Erythroblast (primary cell): ENCODE measurements at regions not wholly inside any gene's neighbourhood (a gene's known extent, or its start where the extent isn't known, plus 50 kb on each side); places are given as distances from the start of the nearest gene placed in this dataset.
"Not testable (repeated sequence)": the region's sequence is repeated elsewhere in the genome, so short reads cannot be mapped to it uniquely, and the experiment has no call there.

ENCODE experiments used
- DNase-seq, 2 experiments: peaks; one replicate each; lab custom pipeline; 2025; lab: John Stamatoyannopoulos, UW
- GATA1 ChIP-seq: IDR thresholded peaks from 2 replicates; pipeline ENCODE4 v1.6.1; 2011; ENCODE audit warnings: low read depth, mild to moderate bottlenecking, control low read depth, low read length, moderate library complexity
- POLR2A ChIP-seq: IDR thresholded peaks from 2 replicates; pipeline ENCODE4 v1.6.1; 2011; ENCODE audit warnings: mild to moderate bottlenecking, low read length

DNA sequence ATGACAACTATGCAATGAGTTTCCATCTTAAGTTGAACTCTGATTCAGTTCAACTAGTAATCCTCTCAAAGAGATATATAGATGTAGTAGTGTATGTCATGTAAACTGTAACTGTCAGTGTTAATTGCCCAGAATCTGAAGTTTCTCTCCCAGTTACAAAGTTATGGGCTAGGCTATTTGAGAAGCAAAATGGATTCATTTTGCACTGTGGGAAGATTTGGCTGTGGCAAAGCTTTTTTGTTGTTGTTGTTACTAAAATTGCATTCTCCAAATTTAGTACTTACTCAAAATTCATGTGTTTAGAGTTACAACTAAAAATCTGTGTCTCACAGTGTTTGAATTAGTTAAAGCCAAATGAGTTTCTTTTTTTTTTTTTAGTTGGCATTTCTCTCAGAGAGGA is 219.0 kb downstream of the KCNJ2 start:
- no peak for TF ChIP-seq POLR2A
- no peak for DNase-seq

GRCh38 chr17:70389232-70389757 is 220.0 kb downstream of the KCNJ2 start:
- DNase-seq = not testable (repeated sequence)

DNA sequence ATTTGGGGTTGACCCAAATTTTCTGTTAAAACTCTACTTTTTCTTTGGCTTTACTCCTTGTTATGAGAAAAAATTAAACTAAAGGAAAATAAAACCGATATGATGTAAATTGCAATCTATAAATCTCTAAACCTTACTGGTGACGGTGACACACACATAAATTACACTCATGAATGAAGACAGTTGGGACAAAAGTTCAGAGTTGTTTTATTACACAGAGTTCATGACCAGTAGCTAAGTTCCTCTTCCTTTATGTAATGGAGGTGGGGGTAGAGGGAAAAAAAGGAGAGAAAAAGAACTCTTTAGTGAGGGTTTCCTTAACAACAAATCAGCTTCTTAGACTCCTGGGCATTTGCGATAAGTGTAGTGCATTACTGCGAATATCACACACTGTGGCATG is 220.7 kb downstream of the KCNJ2 start:
- DNase-seq = no peak
- TF ChIP-seq GATA1 = no peak
- TF ChIP-seq POLR2A = no peak

DNA sequence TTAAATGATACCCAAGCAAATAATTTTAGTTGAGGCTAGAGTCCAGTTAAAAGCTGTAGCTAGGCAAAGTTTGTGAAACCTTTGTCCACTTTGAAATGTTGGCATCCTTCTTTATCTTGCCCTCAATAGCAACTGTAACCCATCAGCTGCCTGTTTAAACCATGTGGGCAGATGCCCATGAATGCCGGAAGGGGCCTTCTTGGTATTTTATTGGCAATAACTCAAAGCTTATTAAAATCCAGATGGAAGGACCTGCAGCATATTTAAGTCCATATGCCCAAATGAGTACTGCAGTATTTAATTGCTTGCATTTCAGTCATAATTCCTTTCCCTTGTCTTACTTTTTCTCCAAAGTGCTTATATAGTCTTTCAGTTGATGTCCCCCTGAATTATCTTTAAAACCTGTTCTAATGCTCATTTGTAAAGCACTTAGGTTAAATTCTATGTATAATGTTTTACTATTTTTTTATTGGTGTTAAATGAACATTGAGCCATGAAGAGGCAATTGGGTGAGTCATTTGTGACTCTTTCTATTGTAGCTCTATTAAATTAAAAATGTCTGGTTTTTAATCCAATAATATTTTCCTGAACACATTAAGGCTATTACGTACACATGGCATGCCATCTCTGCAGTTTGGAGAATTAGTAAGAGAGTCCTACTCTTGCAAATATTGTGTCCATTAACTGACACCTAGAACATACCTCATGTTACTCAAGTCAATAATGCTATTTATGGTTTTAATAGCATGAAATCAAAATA is 225.3 kb downstream of the KCNJ2 start:
- no peak for DNase-seq
- TF ChIP-seq GATA1 (no peak), POLR2A (no peak)

GRCh38 chr17:70405492-70406220 is 236.3 kb downstream of the KCNJ2 start:
- no peak for DNase-seq

DNA sequence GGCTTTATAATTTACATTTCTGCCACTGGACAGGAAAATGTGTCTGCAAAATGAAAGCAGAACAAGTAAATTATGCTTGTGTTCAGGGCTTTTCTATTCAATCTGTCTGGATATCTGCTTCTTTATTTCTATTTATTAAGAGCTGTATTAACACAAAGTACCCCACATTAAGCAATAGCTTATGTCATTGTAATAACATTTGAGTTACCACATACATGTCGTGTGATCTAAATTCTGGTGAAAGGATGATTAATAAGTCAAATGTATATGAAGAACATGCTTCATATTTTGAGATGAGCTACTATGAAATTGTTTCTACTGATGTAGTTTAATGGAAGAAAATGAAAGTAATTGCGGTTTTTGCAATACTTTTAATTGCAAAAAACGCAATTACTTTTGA is 238.2 kb downstream of the KCNJ2 start:
- TF ChIP-seq POLR2A (no peak), GATA1 (no peak)
- DNase-seq = no peak

More at GRCh38 chr17:70405492-70406220, 236.3 kb downstream of the KCNJ2 start:
- TF ChIP-seq GATA1 (no peak), POLR2A (no peak)

DNA sequence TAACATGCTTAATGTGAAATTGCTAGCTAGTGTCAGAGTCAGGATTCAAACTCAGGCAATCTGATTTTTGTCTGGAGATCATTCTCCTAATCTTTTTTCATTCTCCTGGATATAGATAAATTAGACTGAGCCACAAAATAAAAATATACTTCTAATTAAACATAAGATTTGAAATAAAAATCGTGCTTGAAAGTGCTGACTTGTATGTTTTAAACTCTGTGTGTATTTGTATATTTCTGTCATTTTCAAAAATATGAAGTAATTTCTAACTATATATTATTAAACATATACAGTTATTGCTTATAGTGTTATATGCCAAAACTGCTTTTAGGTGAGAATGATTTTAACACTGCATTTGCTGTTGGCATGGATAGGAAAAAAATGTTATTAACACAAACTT is 239.4 kb downstream of the KCNJ2 start:
- no peak for TF ChIP-seq POLR2A
- DNase-seq = no peak

DNA sequence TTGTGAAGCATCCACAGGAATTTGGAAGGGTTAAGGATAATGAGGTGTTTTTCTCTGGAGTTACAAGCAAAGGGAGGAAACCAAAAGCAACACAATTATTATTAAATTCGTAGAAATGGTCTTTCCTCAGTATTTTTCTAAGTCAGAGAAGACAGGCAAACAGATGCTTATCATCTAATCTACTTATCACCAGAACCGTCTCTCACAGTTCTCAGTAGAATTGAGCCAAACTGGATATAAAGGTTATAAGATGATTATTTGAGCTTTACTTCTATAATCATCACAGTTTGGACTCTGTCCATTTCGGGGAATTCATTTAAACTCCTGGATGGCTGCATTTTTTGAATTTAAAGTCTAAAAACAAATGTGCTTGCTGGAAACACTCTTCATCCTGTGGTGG is 245.0 kb downstream of the KCNJ2 start:
- no peak for TF ChIP-seq GATA1
- no peak for TF ChIP-seq POLR2A
- no peak for DNase-seq

DNA sequence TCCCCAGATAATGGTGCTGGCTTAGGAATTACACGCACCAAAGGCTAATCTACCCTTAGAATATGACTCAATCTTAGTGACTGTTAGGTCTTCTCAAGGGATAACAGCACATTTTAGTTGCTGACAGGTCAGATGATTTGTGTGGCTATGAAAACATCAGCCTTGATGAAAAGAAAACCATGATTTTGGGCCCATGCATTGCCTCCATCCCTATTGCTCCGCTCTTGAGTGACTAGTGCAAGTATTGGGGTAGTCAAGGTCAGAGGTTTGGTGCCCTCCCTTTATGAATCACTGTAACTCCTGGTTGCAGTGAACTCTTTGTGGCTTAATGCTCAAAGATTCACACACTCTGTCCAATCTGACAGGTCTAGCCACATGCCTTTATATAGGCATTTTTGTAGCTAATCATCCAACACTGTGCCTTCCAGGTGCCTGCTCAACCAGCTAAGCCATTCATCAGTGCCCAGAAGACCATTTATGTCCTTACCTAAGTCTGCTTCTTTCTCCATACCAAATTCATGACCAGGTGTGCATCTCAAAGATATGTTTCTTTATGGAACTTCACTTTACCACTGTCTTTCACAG is 251.6 kb downstream of the KCNJ2 start:
- TF ChIP-seq GATA1 = no peak
- TF ChIP-seq POLR2A = no peak
- DNase-seq = no peak

GRCh38 chr17:70422862-70423261 is 253.5 kb downstream of the KCNJ2 start:
- DNase-seq = no peak
- no peak for TF ChIP-seq GATA1
- TF ChIP-seq POLR2A = no peak

DNA sequence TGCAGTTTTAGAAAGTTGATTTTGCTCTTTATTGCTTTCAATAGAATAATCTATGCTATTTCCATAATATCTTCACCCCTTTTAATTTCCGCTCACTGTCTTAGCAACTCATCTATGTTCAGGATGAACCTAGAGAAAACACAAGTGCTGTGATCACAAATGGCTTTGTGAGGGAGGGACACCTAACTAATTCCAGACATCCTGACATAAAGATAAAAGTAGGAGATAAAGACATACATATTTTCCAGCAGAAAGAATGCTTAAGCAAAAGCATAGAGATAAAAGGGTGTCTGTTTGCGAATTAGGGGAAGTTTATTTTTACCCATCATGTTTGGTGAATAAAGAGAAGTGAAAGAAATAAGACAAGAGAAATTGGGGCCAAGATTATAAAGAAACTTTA is 254.2 kb downstream of the KCNJ2 start:
- no peak for DNase-seq
- TF ChIP-seq POLR2A (no peak), GATA1 (no peak)

GRCh38 chr17:70426752-70427151 is 257.4 kb downstream of the KCNJ2 start:
- no peak for TF ChIP-seq POLR2A
- TF ChIP-seq GATA1 = no peak
- no peak for DNase-seq

GRCh38 chr17:70434536-70435490 is 265.5 kb downstream of the KCNJ2 start:
- TF ChIP-seq POLR2A (no peak), GATA1 (no peak)
- no peak for DNase-seq
